NCI-H82 treated with DMSO at 0.1 percent for 48 hours (cell line): ENCODE measurements at regions not wholly inside any gene's neighbourhood (a gene's known extent, or its start where the extent isn't known, plus 50 kb on each side); places are given as distances from the start of the nearest gene placed in this dataset.
"Not testable (repeated sequence)": the region's sequence is repeated elsewhere in the genome, so short reads cannot be mapped to it uniquely, and the experiment has no call there.

Experiments
- DNase-seq: peaks from one replicate; lab custom pipeline; 2025; ENCODE audit not compliant: unreplicated experiment; lab: John Stamatoyannopoulos, UW

- DNase-seq, result no peak
Measured at GRCh38 chr7:115574681-115575291, 455.8 kb downstream of the TFEC start.

GRCh38 chr7:115572111-115572510 is 458.5 kb downstream of the TFEC start:
- no peak for DNase-seq

GRCh38 chr7:115561335-115562110 is 469.0 kb downstream of the TFEC start:
- DNase-seq, result no peak

DNA sequence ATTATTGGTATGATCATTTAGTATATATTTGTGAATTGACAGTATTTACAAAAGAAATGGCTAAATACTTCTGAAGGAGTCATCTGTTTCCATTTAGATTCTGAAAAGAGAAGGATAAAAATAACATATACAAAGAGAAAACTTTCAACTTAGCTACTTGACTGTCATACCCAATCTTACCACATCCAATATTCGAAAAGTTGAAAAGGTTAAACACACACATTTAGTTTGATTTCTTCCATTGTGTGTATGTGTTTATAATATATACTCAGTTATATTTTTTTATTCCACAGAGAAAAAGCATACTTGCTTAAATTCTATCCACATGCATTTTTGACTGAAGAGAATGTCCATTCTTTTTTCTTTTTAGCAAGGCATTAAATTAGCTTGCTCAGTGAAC is 470.7 kb downstream of the TFEC start:
- no peak for DNase-seq

GRCh38 chr7:115558161-115558560 is 472.4 kb downstream of the TFEC start:
- DNase-seq, result no peak

GRCh38 chr7:115557296-115557695 is 473.3 kb downstream of the TFEC start:
- DNase-seq, result not testable (repeated sequence)

DNA sequence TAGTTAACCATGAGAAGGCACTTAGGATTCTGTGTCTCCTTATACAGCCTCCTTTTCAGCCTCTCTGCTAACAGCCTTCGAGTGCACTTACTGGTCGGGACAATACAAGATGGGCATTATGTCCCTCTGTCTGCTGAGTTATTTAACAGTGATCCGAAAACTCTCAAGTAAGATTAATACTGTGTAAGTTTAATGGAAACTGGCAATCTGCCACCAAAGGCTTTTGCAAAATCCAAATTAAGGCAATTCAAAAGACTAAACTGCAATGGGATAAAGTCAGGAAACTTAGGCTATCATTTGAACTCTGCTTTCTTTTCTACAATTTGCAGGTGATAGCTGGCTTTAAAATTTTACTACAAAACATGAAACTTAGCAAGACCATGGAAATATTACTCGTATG is 477.8 kb downstream of the TFEC start:
- DNase-seq, result peak; percentile 29

DNA sequence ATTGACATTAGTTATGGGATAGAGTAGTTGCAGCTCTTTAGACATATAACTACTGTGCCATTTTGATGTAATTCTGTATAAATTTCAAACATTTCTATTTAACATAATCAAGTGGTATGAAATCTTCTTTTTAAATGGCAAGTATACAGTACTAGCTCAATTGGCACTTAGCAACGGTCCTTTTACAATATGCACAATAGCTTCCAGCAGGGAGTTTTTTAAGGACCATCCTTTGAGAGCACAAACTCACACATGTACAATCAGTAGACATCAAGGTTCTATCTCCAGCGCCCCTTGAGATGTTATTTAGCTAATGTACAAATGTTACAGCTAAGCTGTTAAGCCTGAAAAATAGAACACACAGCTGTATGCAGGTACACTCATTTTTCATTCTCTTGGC is 480.7 kb downstream of the TFEC start:
- DNase-seq, result no peak

DNA sequence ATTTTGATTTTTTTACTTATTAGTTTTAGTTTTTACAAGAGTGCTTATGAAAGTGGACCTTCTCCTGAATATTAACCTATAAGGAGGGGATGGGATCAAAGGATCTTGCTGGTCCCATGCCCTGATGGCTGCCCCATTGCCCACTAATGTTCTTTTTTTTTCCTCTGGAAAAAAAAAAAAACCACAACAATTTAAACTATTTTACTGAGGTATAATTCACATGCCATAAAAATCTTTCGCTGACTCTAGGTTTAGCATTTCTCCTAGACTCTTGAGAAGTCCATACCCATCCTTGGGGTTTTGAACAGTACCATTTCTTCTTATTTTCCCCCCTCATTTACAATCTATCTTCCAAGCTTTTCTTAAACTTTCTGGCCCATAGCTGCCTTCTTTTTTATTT is 481.8 kb downstream of the TFEC start:
- DNase-seq, result no peak

DNA sequence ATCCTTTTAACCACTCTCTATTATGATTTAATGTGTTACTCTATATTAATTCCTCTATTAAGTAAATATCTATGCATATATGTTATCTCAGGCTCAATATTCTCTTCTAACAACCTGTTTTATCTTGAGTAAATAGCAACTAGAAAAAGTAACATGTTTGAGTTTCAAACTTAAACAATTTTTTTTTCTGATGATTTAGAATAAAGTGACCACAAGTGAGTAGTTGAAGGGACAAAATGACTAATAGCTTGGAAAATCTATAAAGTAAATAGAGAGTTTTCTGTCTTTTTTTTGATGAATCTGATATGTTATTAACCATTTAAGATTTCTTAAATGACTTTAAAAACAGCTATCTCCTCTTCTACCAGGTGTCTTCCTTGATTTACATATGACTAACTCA is 483.8 kb downstream of the TFEC start:
- no peak for DNase-seq

- DNase-seq, result no peak
Measured at GRCh38 chr7:115533785-115534184, 496.8 kb downstream of the TFEC start.

DNA sequence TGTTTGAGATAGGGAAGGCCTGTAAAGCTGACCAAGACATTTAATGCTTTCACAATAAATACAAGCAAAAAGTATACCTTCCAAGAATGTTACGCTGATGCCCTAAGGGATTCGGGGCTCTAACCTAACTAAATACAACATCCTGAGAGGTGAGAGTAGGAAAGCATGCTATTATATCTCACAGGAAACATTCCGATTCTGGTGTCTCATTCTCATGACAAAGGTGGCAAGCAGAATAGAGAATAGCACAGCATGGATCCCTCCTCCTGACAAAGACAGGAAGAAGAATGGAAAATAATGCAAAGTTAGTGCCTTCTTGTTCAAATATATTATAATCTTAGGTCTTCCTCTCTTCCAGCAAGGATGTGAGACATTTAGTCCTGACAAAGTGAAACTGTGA is 504.3 kb downstream of the TFEC start:
- no peak for DNase-seq

DNA sequence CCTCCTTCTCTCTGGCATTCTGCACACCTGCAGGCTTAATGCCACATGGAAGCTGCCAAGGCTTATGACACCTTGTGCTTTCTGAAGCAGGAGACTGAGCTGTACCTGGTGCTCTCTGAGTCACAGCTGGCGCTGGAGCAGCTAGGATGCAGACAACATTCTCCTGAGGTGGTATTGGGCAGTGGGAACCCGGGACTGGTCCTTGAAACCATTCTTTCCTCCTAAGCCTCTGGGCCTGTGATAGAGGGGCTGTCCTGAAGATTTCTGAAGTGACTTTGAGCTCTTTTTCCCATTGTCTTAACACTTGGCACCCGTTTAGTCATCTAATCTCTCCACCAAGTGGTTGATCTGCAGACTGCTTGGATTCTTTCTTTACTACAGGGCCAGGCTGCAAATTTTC is 508.4 kb downstream of the TFEC start:
- DNase-seq, result no peak

- DNase-seq, result no peak
Measured at GRCh38 chr7:115516341-115516740, 514.2 kb downstream of the TFEC start.

DNA sequence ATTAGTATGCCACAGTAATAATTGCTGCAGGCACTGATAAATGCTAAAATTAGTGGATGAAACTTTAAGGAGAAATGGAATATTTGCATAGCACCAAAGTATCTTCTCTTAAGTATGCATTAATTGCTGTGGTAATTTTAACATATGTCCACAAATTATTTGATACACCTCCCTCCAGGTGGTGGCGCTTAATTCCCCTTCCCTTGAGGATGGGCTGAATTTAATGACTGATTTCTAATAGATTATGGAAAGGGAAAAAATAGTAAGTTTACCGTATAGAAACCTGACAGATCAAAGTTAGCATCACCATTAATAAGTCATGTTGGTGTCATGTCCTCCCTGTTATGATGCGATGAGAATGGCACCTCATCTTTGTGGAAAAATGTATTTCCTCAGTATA is 519.2 kb downstream of the TFEC start:
- no peak for DNase-seq

- no peak for DNase-seq
Measured at GRCh38 chr7:115505136-115505535, 525.4 kb downstream of the TFEC start.

DNA sequence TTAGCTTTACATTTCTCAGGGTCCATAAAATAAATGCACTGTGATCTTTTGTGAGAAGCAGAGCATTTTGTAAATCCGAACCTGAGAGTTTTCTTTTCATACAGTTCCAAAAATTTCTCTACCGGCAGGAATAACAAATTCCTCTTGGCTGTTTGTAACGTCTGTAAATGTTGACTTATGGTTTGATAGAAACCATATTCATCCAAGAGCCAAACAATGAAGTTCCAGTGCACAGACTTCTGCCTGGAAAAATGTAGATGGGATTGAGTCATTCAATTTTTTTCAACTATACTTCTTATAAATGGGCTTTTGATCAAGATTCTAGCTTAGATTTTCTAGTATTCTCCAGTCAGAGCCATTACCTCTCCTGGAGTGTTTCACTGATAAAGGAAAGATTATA is 530.6 kb downstream of the TFEC start:
- DNase-seq, result no peak

- no peak for DNase-seq
Measured at GRCh38 chr7:115496006-115496405, 534.6 kb downstream of the TFEC start.

GRCh38 chr7:115494529-115495147 is 535.9 kb downstream of the TFEC start:
- no peak for DNase-seq

- DNase-seq, result no peak
Measured at GRCh38 chr7:115493381-115493780, 537.2 kb downstream of the TFEC start.

DNA sequence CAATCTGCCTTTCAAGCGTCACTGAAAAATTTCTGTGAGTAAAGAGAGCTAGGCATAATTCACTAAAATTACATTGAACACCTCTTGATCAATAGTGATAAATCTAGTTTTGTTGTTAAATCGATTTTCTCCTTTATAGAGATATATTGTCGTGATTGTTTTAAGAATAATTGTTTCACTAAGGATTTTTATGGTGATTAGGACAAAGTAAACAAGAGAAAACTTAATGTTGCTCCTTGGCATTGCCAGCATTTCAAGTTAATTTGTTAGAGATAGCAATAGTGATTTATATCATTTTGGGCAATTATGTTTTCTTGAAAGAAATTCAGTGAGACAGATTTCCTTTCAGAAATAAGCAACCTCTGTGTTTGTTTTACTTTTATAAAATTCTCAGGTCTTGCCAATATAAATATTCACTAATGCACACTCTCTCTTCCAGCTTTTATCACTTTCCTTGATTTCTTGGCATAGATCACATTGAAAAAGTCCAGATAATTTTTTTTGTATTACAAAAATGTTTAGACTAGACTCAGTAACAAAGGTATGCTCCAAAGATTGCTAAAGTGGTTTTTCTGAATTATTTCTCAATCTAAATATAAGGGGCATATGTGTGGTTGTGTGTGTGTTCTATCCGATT is 538.7 kb downstream of the TFEC start:
- DNase-seq, result no peak

DNA sequence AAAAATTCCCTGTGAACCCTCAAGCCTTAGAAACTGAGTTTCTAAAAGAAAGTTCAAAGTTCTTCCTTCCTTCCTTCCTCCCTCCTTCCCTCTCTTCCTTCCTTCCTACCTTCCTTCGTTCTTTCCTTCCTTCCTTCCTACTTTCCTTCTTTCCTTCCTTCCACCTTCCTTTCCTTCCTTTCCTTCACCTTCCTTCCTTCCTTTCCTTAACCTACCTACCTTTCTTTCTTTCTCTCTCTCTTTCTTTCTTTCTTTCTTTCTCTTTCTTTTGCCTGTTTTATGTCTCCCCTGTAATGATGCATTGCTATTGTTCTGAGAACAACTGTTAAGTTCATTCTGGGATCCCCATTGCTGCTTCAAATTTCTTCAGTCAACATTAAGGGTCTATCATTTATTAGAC is 551.1 kb downstream of the TFEC start:
- no peak for DNase-seq
